Lower leg skin (tissue), 3 donors: ENCODE measurements at regions not wholly inside any gene's neighbourhood (a gene's known extent, or its start where the extent isn't known, plus 50 kb on each side); places are given as distances from the start of the nearest gene placed in this dataset.

Experiments used
- POLR2A ChIP-seq, 2 donors: fragments of 450-650 bp; IDR thresholded peaks; one replicate each; pipeline ENCODE4 v1.6.1; 2016 to 2017; ENCODE audit warnings: antibody characterized with exemption in 2 of 2, mild to moderate bottlenecking in 1 of 2, moderate library complexity in 1 of 2
- TF ChIP-seq, protein P1 (sequence below), 3 donors: fragments of 450-650 bp; IDR thresholded peaks; one replicate each; pipeline ENCODE4 v1.5.1; 2016; ENCODE audit warnings: antibody characterized with exemption in 3 of 3, mild to moderate bottlenecking in 3 of 3, moderate library complexity in 2 of 3

DNA sequence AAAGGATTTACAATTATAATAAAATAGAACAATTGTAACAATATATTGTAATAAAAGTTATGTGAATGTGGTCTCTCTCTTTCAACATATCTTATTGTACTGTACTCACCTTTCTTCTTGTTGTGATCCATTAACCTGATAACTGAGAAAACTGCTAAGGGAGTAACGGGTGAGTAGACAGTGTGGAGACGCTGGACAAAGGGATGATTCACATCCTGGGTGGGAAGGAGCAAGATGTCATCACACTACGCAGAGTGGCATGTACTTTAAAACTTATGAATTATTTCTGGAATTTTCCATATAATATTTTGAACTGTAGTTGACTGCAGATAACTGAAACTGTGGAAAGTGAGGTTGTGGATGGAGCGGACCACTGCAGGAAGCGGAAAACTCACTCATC lies 91.2 kb upstream of the PLPP4 start:
- TF ChIP-seq, protein P1, sequence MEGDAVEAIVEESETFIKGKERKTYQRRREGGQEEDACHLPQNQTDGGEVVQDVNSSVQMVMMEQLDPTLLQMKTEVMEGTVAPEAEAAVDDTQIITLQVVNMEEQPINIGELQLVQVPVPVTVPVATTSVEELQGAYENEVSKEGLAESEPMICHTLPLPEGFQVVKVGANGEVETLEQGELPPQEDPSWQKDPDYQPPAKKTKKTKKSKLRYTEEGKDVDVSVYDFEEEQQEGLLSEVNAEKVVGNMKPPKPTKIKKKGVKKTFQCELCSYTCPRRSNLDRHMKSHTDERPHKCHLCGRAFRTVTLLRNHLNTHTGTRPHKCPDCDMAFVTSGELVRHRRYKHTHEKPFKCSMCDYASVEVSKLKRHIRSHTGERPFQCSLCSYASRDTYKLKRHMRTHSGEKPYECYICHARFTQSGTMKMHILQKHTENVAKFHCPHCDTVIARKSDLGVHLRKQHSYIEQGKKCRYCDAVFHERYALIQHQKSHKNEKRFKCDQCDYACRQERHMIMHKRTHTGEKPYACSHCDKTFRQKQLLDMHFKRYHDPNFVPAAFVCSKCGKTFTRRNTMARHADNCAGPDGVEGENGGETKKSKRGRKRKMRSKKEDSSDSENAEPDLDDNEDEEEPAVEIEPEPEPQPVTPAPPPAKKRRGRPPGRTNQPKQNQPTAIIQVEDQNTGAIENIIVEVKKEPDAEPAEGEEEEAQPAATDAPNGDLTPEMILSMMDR (IDR thresholded peaks at IDR 0.05): no peak
- no peak for TF ChIP-seq POLR2A (IDR thresholded peaks at IDR 0.05)
